Keratinocyte (primary cell): ENCODE measurements at regions not wholly inside any gene's neighbourhood (a gene's known extent, or its start where the extent isn't known, plus 50 kb on each side); places are given as distances from the start of the nearest gene placed in this dataset.

ENCODE experiments used
- DNase-seq: peaks from one replicate; pipeline ENCODE4 v3.0.0-alpha.2; 2011; ENCODE audit warnings: low read depth, missing footprints, low spot score
- FAIRE-seq: peaks from 2 replicates; lab custom pipeline; 2011; peaks lifted over from hg19 to GRCh38; lab: Jason Lieb, UNC
- H2AFZ ChIP-seq: 2 replicates; pipeline ENCODE4 v1.6.0; 2012; ENCODE audit warnings: low read length, control low read depth, inconsistent platforms; ENCODE audit not compliant: control insufficient read depth
- H3K27ac ChIP-seq: 2 replicates; pipeline ENCODE4 v1.5.1; 2011; ENCODE audit warnings: low read length; ENCODE audit not compliant: control insufficient read depth, insufficient read depth
- H3K27me3 ChIP-seq: 3 replicates; pipeline ENCODE4 v1.6.0; 2011; ENCODE audit warnings: low read length; ENCODE audit not compliant: control insufficient read depth, insufficient read depth; ENCODE audit errors: extremely low read depth
- H3K36me3 ChIP-seq, 2 experiments: 2 replicates in 1 of 2; 3 replicates in 1 of 2; pipeline ENCODE4 v1.5.1; 2011; ENCODE audit warnings: low read length in 2 of 2, mild to moderate bottlenecking in 1 of 2; ENCODE audit not compliant: control insufficient read depth in 2 of 2, insufficient read depth in 2 of 2; ENCODE audit errors: extremely low read depth in 1 of 2
- H3K4me1 ChIP-seq: 3 replicates; pipeline ENCODE4 v1.5.1; 2011; ENCODE audit warnings: low read length; ENCODE audit not compliant: control insufficient read depth, insufficient read depth; ENCODE audit errors: extremely low read depth
- H3K4me2 ChIP-seq: 3 replicates; pipeline ENCODE4 v1.6.0; 2011; ENCODE audit warnings: low read depth, low read length; ENCODE audit not compliant: control insufficient read depth, insufficient read depth; ENCODE audit errors: extremely low read depth
- H3K4me3 ChIP-seq, 3 experiments: fragments of 200-600 bp in 1 of 3; sonication (generic) in 1 of 3; 2 replicates in 2 of 3; 3 replicates in 1 of 3; pipeline ENCODE4 v1.5.1; 2011 to 2016; ENCODE audit warnings: low read length in 3 of 3, mild to moderate bottlenecking in 3 of 3, control low read depth in 2 of 3, inconsistent platforms in 1 of 3, low read depth in 1 of 3, mixed read lengths in 1 of 3, mixed run types in 1 of 3, moderate library complexity in 1 of 3; ENCODE audit not compliant: control insufficient read depth in 2 of 3, insufficient read depth in 2 of 3; ENCODE audit errors: extremely low read depth in 1 of 3
- H3K79me2 ChIP-seq: 2 replicates; pipeline ENCODE4 v1.6.0; 2012; ENCODE audit warnings: low read length; ENCODE audit not compliant: control insufficient read depth, insufficient read depth
- H3K9ac ChIP-seq: 3 replicates; pipeline ENCODE4 v1.6.0; 2011; ENCODE audit warnings: low read length; ENCODE audit not compliant: control insufficient read depth, insufficient read depth; ENCODE audit errors: extremely low read depth
- H3K9me1 ChIP-seq: 3 replicates; pipeline ENCODE4 v1.6.0; 2011; ENCODE audit warnings: low read length; ENCODE audit not compliant: control insufficient read depth, insufficient read depth; ENCODE audit errors: extremely low read depth
- H3K9me3 ChIP-seq: 2 replicates; pipeline ENCODE4 v1.5.1; 2012; ENCODE audit warnings: low read depth, low read length; ENCODE audit not compliant: control insufficient read depth
- H4K20me1 ChIP-seq: 3 replicates; pipeline ENCODE4 v1.6.0; 2011; ENCODE audit warnings: low read length; ENCODE audit not compliant: control insufficient read depth, insufficient read depth; ENCODE audit errors: extremely low read depth
- EZH2 ChIP-seq: IDR thresholded peaks from one replicate; pipeline ENCODE4 v1.6.1; 2012; ENCODE audit warnings: inconsistent platforms, mild to moderate bottlenecking, low read length, moderate library complexity
- dilution Hi-C: fragments of 300-500 bp; cut with MboI; formaldehyde crosslinking; loops from one replicate; pipeline ENCODE4 v1.7.0; 2020; ENCODE audit warnings: low sequenced_read_pairs; ENCODE audit not compliant: extremely low pct_ligation_motif_present
- TF ChIP-seq, protein P1 (sequence below), 3 experiments: IDR thresholded peaks in 1 of 3; conservative IDR thresholded peaks in 1 of 3; optimal IDR thresholded peaks in 1 of 3; 2 replicates in 2 of 3; 3 replicates in 1 of 3; pipeline versions ENCODE3 to v1.5.1; 2011; ENCODE audit warnings: low read length in 3 of 3, mild to moderate bottlenecking in 3 of 3, moderate library complexity in 2 of 3, control low read depth in 1 of 3, inconsistent platforms in 1 of 3; ENCODE audit not compliant: insufficient read depth in 2 of 3; ENCODE audit errors: extremely low read depth in 1 of 3

DNA sequence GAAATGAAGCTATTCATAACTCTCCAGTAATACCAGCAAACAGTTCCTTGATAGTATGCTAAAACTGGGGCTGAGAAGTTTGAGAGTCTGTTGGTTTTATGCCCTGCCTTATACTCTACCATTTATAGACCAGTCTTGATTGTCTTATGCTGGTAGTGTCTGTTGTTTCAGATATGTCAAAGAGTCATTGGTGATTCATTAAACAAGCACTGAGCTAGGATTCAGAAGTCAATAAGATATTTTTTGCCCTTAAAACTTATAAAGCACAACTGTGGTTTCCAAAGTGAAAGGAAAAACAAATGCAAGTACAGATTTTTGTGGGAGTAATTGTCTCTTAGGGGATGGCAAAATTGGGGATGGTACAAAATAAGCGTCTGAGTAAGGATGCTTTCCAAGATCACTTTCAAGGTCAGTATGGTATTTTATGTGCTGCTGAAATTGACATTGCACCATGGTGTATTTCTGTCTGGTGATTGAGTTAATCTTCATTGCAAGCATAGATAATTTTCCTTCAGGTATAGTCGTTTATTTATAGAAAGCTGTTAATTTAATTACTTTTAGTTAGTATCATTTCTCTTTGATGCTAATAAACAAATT lies 289.5 kb upstream of the E2F7 start:
- no peak for DNase-seq
- no peak for FAIRE-seq
- H3K27ac ChIP-seq = no peak overlapping the region
- H3K36me3 ChIP-seq = no peaks in the 10 kb centered on the region
- TF ChIP-seq, protein P1, sequence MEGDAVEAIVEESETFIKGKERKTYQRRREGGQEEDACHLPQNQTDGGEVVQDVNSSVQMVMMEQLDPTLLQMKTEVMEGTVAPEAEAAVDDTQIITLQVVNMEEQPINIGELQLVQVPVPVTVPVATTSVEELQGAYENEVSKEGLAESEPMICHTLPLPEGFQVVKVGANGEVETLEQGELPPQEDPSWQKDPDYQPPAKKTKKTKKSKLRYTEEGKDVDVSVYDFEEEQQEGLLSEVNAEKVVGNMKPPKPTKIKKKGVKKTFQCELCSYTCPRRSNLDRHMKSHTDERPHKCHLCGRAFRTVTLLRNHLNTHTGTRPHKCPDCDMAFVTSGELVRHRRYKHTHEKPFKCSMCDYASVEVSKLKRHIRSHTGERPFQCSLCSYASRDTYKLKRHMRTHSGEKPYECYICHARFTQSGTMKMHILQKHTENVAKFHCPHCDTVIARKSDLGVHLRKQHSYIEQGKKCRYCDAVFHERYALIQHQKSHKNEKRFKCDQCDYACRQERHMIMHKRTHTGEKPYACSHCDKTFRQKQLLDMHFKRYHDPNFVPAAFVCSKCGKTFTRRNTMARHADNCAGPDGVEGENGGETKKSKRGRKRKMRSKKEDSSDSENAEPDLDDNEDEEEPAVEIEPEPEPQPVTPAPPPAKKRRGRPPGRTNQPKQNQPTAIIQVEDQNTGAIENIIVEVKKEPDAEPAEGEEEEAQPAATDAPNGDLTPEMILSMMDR (optimal IDR thresholded peaks at IDR 0.05 in 1 of 3, IDR thresholded peaks at IDR 0.05 in 1 of 3, conservative IDR thresholded peaks at IDR 0.05 in 1 of 3; ENCODE audit: extremely low read depth in 1 of 3, insufficient read depth in 2 of 3, low read length in 3 of 3) = no peak
- no peak for TF ChIP-seq EZH2
- H3K4me1 ChIP-seq = no peaks in the 10 kb centered on the region
- no peak overlapping the region for H3K4me2 ChIP-seq
- H2AFZ ChIP-seq = no peak overlapping the region
- H3K27me3 ChIP-seq = no peaks in the 10 kb centered on the region
- H3K4me3 ChIP-seq = no peak overlapping the region
- dilution Hi-C loops = no loop called here
- no peak overlapping the region for H3K9ac ChIP-seq
- H3K79me2 ChIP-seq = no peaks in the 10 kb centered on the region
- H3K9me3 ChIP-seq = no peaks in the 10 kb centered on the region
- H4K20me1 ChIP-seq = no peaks in the 10 kb centered on the region
- H3K9me1 ChIP-seq = no peaks in the 10 kb centered on the region

DNA sequence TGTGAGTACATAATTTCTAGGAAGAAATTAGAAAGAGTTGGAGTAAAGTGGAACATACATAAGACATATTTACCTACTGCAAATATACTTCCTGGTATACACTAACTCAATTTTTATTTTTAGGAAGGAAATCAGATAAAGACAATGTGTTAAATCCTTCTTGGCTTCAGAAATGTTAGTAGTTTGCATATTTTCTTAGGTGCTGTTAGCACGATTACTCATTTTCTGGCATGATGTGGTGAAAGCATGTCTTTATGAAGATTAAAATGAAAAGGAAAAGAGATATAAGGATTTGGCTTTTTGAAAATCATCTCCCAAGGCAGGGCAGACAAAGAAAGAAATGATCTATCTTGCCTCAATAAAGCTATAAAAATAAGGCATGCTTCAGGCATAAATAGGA lies 287.6 kb upstream of the E2F7 start:
- no peaks in the 10 kb centered on the region for H3K27me3 ChIP-seq

More for the DNA sequence above, 287.6 kb upstream of the E2F7 start:
- no peaks in the 10 kb centered on the region for H3K79me2 ChIP-seq
- no peak overlapping the region for H3K27ac ChIP-seq
- TF ChIP-seq, protein P1 (optimal IDR thresholded peaks at IDR 0.05 in 1 of 3, IDR thresholded peaks at IDR 0.05 in 1 of 3, conservative IDR thresholded peaks at IDR 0.05 in 1 of 3; ENCODE audit: extremely low read depth in 1 of 3, insufficient read depth in 2 of 3, low read length in 3 of 3) = no peak
- TF ChIP-seq EZH2 = no peak
- FAIRE-seq = no peak
- no peak overlapping the region for H3K4me3 ChIP-seq
- no peak overlapping the region for H3K9ac ChIP-seq
- no peak overlapping the region for H3K4me2 ChIP-seq
- dilution Hi-C loops = no loop called here
- no peaks in the 10 kb centered on the region for H3K36me3 ChIP-seq
- DNase-seq = no peak
- no peaks in the 10 kb centered on the region for H3K9me3 ChIP-seq
- H3K4me1 ChIP-seq = no peaks in the 10 kb centered on the region
- no peak overlapping the region for H2AFZ ChIP-seq
- no peaks in the 10 kb centered on the region for H3K9me1 ChIP-seq
- H4K20me1 ChIP-seq = no peaks in the 10 kb centered on the region
